ENCODE measurements at regions not wholly inside any gene's neighbourhood (a gene's known extent, or its start where the extent isn't known, plus 50 kb on each side); places are given as distances from the start of the nearest gene placed in this dataset.
A peak's percentile ranks its signal among the peaks of the same experiment; 100 is the strongest.

GRCh38 chr3:40701016-40701588 is 176.3 kb downstream of the ZNF621 start:
- DNase-seq (ENCODE audit: low read depth), result no peak

GRCh38 chr3:40704224-40704623 is 179.5 kb downstream of the ZNF621 start:
- no peak for DNase-seq (ENCODE audit: low read depth)

DNA sequence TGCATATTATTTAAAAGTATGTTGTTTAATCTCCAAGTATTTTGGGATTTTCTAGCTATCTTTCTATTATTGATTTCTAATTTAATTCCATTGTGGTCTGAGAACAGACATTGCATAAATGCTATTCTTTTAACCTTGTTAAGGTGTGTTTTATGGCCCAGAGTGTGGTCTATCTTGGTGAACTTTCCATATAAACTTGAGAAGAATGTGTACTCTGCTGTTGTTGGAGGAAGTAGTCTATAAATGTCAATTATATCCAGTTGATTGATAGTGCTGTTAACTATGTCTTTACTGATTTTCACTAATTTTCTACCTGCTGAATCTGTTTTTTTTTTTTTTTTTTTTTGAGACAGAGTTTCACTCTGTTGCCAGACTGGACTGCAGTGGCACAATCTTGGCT is 180.9 kb downstream of the ZNF621 start:
- DNase-seq (ENCODE audit: low read depth), result no peak

DNA sequence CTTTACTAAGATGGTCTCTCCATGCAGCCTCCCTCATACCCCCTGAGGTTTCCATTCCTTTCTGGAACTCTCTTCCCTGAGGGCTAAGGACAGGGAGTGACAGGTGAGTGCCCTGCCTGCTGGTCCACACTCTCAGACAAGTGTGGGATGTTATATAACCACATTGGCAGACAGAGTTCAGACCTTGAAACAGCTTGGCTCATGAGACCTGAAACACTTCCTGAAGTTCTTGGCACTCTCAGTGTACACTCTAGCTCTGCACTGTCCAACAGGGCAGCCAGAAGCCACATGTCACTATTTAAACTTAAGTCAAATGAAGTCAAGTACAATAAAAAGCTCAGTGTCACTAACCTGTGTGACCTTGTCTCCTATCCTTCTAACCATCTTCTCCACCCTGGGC is 188.5 kb downstream of the ZNF621 start:
- DNase-seq (ENCODE audit: low read depth), result no peak

DNA sequence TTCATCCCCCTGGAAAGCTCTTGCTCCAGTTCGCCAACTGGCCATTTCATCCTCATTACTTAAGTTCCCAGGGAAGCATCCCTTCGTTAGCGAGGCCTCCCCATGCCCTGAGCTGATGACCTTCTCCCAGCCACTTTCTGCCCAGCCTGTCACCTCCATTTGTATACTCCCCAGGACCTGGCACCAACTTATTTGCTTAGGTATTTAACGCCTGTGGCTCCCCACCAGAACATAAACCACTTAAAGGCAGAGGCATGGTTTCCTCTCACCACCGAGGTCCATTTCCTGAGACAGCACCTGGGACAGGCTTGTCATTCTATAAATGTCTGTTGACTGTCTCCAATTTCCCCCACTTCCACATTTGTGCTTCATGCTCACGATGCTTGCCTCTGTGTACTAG is 189.0 kb downstream of the ZNF621 start:
- DNase-seq (ENCODE audit: low read depth), result no peak

DNA sequence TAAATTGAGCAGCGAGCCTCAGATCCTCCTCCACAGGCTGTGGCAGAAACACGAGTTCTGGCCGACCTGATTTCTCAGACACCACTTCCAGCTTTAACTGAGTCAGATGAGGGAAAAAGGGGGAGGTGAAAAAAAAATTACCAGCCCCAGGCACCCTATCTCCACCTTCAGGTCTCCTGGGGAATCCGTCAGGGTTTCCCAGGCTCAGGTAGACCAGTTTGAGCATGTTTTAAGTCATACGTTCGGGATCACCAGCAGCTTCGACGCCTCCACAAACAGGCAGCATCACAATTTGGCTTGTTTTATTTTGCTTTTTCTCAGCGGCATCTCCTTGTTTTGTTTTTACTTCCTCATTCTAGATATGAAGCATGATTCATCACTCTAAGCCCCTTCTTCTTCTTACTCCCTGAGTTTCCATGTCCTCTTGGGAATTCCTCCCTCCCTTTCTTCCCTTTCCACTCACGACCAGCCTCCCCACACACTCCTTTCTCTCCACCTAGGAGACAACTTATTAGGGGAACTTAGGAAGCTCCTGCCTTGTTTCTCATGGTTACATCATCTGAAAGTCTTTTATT is 190.1 kb downstream of the ZNF621 start:
- DNase-seq (ENCODE audit: low read depth), result no peak

DNA sequence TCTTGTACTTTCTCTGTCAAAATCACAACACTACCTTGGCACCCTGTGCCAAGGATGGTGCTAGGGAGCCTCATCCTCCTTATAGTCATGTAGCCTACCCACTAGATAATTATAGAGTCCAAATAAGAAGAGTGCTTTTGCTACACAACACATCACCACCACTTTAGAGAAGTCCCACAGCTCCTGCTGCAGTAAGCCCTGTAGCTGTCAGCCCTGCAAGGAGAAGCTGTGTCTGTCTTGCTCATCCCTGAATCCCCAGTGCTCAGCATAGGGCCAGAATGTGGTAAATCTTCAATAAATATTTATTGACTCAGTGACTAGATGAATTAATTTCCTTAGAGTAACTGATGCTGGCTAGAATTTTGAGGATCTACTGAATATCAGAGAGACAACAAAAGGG is 190.8 kb downstream of the ZNF621 start:
- no peak for DNase-seq (ENCODE audit: low read depth)

- DNase-seq (ENCODE audit: low read depth), result no peak
These were observed 192.7 kb downstream of the ZNF621 start for GRCh38 chr3:40717471-40717870.

- DNase-seq (ENCODE audit: low read depth), result no peak
These were observed 193.4 kb downstream of the ZNF621 start for GRCh38 chr3:40718209-40718608.

GRCh38 chr3:40718681-40719080 is 193.9 kb downstream of the ZNF621 start:
- no peak for DNase-seq (ENCODE audit: low read depth)

DNA sequence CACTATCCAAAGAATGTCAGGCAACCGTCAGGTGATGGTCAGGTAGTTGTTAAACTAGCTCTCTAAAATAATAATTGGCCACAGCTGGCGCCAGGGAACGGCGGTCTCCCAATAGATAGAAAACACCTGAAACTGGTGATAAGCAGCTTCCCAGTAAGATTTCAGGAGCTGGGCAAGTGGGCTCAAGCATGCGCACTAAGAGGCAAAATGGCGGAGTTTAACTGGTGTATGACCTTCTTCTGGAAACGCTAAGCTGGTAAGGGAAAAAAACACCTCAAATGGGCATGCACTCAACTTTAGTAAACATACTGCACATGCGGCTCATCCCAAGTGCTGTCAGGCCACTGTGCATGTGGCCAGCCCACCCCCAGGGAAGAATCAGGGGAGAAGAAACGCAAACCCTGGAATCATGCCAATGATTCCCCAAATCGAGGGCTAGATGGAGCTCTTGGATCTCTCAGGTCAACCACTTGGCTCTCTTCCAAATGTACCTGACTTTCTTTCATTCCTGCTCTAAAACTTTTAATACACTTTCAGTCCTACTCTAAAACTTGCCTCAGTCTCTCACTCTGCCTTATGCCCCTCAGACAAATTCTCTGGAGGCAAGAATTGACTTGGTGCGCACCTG is 195.0 kb downstream of the ZNF621 start:
- peak; percentile 31 for DNase-seq (ENCODE audit: low read depth)

- no peak for DNase-seq (ENCODE audit: low read depth)
These were observed 195.6 kb downstream of the ZNF621 start for GRCh38 chr3:40720341-40720740.

- no peak for DNase-seq (ENCODE audit: low read depth)
These were observed 196.1 kb downstream of the ZNF621 start for GRCh38 chr3:40720863-40721262.

DNA sequence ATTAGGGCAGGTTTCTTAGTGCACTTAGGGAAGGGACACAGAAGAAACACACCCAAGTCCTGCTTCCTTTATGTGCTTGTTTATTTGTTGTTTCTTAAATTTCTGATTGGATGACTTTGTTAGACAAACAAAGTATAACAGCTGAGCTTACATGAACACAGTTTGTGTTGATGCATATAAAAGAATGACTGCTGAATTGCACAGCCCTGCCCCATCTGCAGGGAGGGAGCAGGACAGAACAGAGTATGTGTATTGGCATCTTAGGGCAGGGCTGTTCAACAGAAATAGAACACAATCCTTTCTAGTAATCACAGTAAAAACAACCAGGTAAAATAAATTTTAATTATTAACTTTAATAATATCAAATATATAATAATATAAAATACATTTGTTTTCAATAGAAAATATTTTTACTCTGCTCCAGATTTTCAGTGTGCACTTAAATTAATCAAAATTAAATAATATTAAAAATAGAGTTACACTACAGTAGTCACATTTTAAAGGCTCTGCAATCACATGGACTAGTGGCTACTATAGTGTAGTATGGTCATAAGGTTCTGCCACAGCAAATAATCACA is 198.4 kb downstream of the ZNF621 start:
- no peak for DNase-seq (ENCODE audit: low read depth)

DNA sequence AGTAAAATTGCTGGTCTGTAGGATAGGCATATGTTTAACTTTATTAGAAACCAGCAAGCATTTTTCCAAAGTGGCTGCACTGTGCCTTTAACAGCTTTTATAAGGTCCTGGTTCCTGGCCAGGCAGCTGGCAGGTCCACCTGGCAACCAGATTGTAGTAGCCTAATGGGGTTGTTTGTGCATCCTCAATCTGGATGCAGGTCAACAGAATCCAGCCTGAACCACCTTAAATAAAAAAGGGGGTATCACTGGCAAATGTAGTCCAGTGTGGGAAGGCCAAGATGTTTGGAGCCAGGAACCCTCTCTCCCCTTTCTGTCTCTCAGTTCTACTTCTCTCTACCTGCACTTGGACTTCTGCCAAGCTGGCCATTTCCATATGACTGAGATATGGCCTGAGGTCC is 200.3 kb downstream of the ZNF621 start:
- no peak for DNase-seq (ENCODE audit: low read depth)

GRCh38 chr3:40731445-40731844 is 206.7 kb downstream of the ZNF621 start:
- no peak for DNase-seq (ENCODE audit: low read depth)

DNA sequence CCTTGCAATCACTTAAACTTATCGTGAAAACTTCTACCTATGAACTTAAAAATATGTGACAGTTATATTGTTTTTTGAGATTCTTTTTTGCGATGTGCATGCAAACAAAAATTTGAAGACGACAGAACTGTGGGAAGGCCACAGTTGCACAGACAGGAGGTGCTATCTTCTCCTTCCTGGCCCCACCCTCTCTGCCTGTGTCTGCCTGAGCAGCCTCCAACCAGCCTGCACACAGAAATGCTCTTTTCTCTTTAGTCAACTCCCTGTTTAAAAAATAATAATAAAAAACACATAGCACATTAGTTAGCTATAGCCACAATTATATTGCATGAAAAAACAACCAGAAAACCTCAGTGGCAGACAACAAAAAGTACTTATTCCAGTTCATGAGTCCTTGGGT is 212.2 kb downstream of the ZNF621 start:
- DNase-seq (ENCODE audit: low read depth), result no peak

GRCh38 chr3:40737343-40737742 is 212.6 kb downstream of the ZNF621 start:
- no peak for DNase-seq (ENCODE audit: low read depth)

GRCh38 chr3:40739971-40740370 is 215.2 kb downstream of the ZNF621 start:
- no peak for DNase-seq (ENCODE audit: low read depth)

- DNase-seq (ENCODE audit: low read depth), result no peak
These were observed 217.0 kb downstream of the ZNF621 start for GRCh38 chr3:40741729-40742128.

DNA sequence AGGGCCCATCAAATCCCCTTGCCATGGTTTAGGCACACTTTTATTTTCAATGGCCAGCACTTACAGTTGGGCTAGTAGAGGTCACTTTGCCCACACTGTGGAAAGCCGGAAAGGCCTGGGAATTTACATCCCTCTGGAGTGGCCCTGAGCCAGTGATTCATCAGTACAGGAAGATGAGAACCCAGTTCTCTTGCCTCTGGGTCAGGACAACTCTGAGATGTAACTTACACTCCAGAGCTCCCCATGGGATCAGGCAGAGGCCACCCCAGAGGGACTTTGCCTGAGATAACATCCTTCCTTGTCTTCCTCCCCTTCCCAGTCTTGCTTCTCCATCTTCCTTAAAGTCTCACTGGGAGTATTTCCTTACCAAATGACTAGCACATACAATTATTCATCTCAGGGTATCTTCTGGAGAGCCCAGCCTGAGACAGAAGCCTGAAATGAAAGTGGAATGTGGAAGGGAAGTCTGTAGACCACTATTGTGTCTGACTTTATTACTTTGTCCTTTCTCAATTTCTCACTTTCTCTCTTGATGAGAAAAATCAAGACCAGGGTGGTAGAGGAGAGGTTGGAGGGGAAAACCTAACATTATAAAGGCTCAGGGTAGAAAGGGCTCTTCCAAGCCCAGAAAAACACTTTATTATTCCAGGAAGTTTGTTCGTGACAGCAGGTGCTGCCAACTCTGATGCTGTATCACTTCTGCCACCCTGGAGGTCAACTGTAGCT is 220.8 kb downstream of the ZNF621 start:
- peak; percentile 13 for DNase-seq (ENCODE audit: low read depth)

DNA sequence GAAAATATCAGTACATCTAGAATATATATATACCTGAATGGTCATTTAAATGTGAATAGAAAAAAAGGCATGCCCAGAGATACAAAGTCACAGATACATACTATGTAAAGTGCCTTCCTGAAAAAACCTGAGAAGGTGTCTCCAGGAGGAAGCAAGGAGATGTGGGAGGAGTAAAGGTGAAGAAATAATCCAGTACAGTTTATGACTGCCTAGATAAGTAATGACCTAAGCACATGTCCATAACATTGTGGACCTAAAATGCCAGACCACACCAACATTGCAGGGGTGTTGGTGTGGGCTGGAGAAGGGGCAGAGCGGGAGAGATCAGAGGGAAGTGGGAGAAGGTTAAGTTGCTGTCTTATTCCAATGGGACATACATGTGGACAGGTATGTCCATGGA is 226.9 kb downstream of the ZNF621 start:
- no peak for DNase-seq (ENCODE audit: low read depth)

- DNase-seq (ENCODE audit: low read depth), result no peak
These were observed 227.7 kb downstream of the ZNF621 start for GRCh38 chr3:40752492-40752891.
